Right atrium auricular region (tissue), 2 donors: ENCODE measurements at regions not wholly inside any gene's neighbourhood (a gene's known extent, or its start where the extent isn't known, plus 50 kb on each side); places are given as distances from the start of the nearest gene placed in this dataset.
"Not testable (repeated sequence)": the region's sequence is repeated elsewhere in the genome, so short reads cannot be mapped to it uniquely, and the experiment has no call there.

ENCODE experiments used
- DNase-seq: peaks from one replicate; pipeline ENCODE4 v3.0.0-alpha.2; 2019; ENCODE audit warnings: low spot score
- H3K27ac ChIP-seq, 2 donors: fragments of 200-600 bp; sonication (generic); 1 replicate in 1 of 2; 2 replicates in 1 of 2; pipeline ENCODE4 v1.5.1; 2016 to 2019
- H3K27me3 ChIP-seq, 2 donors: fragments of 200-600 bp; sonication (generic); one replicate each; pipeline versions ENCODE4 v1.5.1 to v1.6.0; 2017 to 2019
- H3K36me3 ChIP-seq: fragments of 200-600 bp; sonication (generic); one replicate; pipeline ENCODE4 v1.5.1; 2016
- H3K4me1 ChIP-seq, 2 donors: fragments of 200-600 bp; sonication (generic); one replicate each; pipeline versions ENCODE4 v1.5.1 to v1.6.0; 2017 to 2019
- H3K4me3 ChIP-seq, 2 donors: fragments of 200-600 bp; sonication (generic); 1 replicate in 1 of 2; 2 replicates in 1 of 2; pipeline ENCODE4 v1.5.1; 2017 to 2019; ENCODE audit warnings: mild to moderate bottlenecking in 1 of 2, moderate library complexity in 1 of 2
- H3K9me3 ChIP-seq, 2 donors: fragments of 200-600 bp; sonication (generic); one replicate each; pipeline ENCODE4 v1.5.1; 2019
- TF ChIP-seq, protein P1 (sequence below), 2 donors: fragments of 200-600 bp; sonication (generic); IDR thresholded peaks; one replicate each; pipeline ENCODE4 v1.5.1; 2019; ENCODE audit warnings: antibody characterized with exemption in 2 of 2

DNA sequence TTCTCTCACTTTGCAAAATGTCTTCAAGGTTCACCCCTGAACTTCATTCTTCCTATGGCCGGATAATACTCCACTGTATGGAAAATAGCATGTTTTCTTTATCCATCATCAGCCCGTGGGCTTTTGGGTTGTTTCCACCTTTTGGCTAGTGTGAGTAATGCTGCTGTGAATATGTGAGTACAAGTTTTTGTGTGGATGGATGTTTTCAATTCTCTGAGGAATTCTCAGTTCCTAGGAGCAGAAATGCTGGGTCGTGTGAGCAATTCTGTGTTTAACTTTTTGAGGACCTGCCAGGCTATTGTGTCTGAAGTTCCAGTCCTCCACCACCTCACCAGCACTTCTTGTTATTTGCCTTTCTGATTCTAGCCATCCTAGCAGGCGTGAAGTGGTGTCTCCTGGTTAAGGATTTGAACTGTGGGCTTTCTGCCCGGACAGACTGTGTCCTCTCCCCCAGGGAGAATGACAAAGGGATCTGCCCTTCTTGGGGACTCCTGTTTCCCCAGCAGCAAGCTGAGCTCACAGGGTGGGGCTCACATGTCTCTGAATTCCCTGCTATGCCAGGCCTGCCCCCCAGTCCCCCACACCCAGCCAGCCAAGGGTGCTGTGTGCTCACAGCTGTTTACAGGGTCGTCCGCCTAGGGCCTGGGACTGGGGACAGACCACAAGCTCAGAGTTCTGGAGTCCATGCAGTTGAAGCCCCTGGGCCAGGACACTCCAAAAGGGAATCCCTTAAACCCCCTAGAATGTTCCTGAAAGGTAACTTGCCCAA lies 92.2 kb upstream of the CIBAR2 start:
- TF ChIP-seq, protein P1, sequence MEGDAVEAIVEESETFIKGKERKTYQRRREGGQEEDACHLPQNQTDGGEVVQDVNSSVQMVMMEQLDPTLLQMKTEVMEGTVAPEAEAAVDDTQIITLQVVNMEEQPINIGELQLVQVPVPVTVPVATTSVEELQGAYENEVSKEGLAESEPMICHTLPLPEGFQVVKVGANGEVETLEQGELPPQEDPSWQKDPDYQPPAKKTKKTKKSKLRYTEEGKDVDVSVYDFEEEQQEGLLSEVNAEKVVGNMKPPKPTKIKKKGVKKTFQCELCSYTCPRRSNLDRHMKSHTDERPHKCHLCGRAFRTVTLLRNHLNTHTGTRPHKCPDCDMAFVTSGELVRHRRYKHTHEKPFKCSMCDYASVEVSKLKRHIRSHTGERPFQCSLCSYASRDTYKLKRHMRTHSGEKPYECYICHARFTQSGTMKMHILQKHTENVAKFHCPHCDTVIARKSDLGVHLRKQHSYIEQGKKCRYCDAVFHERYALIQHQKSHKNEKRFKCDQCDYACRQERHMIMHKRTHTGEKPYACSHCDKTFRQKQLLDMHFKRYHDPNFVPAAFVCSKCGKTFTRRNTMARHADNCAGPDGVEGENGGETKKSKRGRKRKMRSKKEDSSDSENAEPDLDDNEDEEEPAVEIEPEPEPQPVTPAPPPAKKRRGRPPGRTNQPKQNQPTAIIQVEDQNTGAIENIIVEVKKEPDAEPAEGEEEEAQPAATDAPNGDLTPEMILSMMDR (IDR thresholded peaks at IDR 0.05): no peak
- Histone ChIP-seq H3K36me3 (no peaks in the 10 kb centered on the region), H3K27ac (peak overlapping the region; percentile 87), H3K4me3 (no peak overlapping the region), H3K9me3 (no peaks in the 10 kb centered on the region), H3K27me3 (no peaks in the 10 kb centered on the region), H3K4me1 (peaks cover 0 to 49% of the 10 kb centered on the region in 2 donors)
- no peak for DNase-seq

DNA sequence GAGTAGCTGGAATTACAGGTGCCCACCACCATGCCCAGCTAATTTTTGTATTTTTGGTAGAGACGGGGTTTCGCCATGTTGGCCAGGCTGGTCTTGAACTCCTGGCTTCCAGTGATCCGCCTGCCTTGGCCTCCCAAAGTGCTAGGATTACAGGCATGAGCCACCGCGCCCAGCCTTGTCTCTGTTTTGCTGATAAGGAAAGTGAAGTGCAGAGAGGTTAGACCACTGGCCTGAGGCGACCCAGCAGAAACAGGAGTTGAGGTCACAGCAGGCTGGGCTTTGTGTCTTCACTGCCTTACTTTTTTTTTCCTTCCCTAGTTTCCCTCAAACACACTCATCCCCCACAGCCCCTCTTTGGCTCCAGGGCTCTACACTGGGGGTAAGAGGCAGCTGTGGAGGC lies 93.0 kb upstream of the CIBAR2 start:
- peaks cover 0 to 54% of the 10 kb centered on the region in 2 donors for H3K4me1 ChIP-seq
- DNase-seq, H3K4me3 ChIP-seq, H3K36me3 ChIP-seq, H3K27me3 ChIP-seq, H3K9me3 ChIP-seq: not testable (repeated sequence)
- peak overlapping the region; percentile 71 to 84 for H3K27ac ChIP-seq

- Histone ChIP-seq H3K9me3 (no peaks in the 10 kb centered on the region), H3K4me3 (peak overlapping the region in 1 of 2 donors; percentile 9), H3K27ac (peak overlapping the region; percentile 71 to 84), H3K27me3 (no peaks in the 10 kb centered on the region), H3K4me1 (peaks cover 0 to 60% of the 10 kb centered on the region in 2 donors), H3K36me3 (no peaks in the 10 kb centered on the region)
- DNase-seq: peak; percentile 75
- TF ChIP-seq, protein P1 (IDR thresholded peaks at IDR 0.05): no peak
These were observed 93.6 kb upstream of the CIBAR2 start for GRCh38 chr16:85205747-85206471.

- Histone ChIP-seq H3K4me1 (peaks cover 0 to 62% of the 10 kb centered on the region in 2 donors), H3K27ac (peak overlapping the region; percentile 71 to 84), H3K27me3 (no peaks in the 10 kb centered on the region), H3K9me3 (no peaks in the 10 kb centered on the region), H3K4me3 (peak overlapping the region in 1 of 2 donors; percentile 9), H3K36me3 (no peaks in the 10 kb centered on the region)
- DNase-seq: peak; percentile 78
- TF ChIP-seq, protein P1 (IDR thresholded peaks at IDR 0.05): no peak
These were observed 94.4 kb upstream of the CIBAR2 start for GRCh38 chr16:85206472-85207356.

- H3K9me3 ChIP-seq: no peaks in the 10 kb centered on the region
- H3K36me3 ChIP-seq: no peaks in the 10 kb centered on the region
- H3K4me3 ChIP-seq: no peak overlapping the region
- H3K27ac ChIP-seq: peak overlapping the region; percentile 71 to 84
- H3K27me3 ChIP-seq: no peaks in the 10 kb centered on the region
- DNase-seq: no peak
- TF ChIP-seq, protein P1 (IDR thresholded peaks at IDR 0.05): no peak
- H3K4me1 ChIP-seq: peaks cover 0 to 59% of the 10 kb centered on the region in 2 donors
These were observed 95.2 kb upstream of the CIBAR2 start for GRCh38 chr16:85207357-85207921.
